ENCODE measurements at regions not wholly inside any gene's neighbourhood (a gene's known extent, or its start where the extent isn't known, plus 50 kb on each side); places are given as distances from the start of the nearest gene placed in this dataset.

- TF ChIP-seq CTCF (IDR thresholded peaks at IDR 0.05) (no peak), POLR2A (IDR thresholded peaks at IDR 0.05) (no peak)
Observed at GRCh38 chr1:34275150-34275549, 98.4 kb downstream of the C1orf94 start.

Data from lower leg skin (tissue), 3 donors.